HG03097 (cell line): ENCODE measurements at regions not wholly inside any gene's neighbourhood (a gene's known extent, or its start where the extent isn't known, plus 50 kb on each side); places are given as distances from the start of the nearest gene placed in this dataset.

Experiments
- ATAC-seq: cut with Tn5 transposase; IDR thresholded peaks from one replicate; pipeline ENCODE4 v1.9.1; 2021; ENCODE audit not compliant: unreplicated experiment, low FRiP score

- ATAC-seq: no peak
Observed at GRCh38 chr16:79658301-79659033, 57.9 kb upstream of the MAF start.

DNA sequence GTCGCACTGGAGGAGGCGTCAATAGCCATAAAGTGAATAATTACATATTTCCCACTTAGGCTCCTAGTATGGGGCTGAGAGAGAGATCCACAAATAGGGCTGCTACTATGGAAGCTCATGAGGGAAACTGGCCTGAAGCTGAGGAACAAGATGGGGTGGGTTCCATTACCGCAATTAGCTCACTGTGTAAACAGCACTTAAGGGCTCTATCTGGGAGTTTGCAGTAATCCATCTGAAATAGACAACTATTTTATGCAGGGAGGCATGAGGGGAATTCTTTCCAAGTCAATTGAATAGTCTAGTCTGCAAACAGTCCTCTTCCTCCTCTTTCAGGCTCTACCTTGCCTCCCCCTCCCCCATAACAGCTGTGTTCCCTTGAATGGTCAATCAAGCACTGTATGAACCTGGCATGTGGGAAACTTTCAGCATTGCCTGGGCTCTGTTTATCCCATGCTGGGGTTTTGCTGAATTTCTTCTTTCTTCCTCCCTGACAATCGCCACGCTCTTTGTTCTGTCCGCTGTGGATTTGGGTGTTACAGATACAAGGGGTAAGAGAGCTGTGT is 56.1 kb upstream of the MAF start:
- no peak for ATAC-seq

DNA sequence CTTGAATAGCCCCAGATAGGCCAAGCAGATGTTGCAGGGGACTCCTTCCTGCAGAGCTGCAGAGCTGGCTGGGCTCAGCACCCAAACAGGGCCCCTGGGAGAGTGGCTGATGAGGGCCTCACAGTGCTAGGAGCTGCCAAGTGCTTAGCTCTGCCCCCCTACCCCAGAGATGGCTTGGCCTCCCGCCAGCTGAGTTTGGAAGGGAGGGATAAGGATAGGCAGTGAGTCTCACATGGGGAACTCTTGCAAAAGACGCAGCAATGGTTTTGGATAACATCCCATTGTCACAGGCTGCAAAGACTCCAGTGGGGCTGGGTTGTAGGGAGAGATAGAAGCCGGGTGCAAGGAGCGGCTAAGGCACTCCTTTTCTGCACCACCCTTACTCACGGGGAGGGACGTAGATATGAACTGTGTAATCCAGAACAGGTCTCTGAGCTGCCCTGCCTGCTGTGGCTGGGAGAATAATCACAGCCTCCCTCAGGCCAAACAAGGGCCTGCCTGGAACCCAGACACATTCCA is 52.9 kb upstream of the MAF start:
- no peak for ATAC-seq

DNA sequence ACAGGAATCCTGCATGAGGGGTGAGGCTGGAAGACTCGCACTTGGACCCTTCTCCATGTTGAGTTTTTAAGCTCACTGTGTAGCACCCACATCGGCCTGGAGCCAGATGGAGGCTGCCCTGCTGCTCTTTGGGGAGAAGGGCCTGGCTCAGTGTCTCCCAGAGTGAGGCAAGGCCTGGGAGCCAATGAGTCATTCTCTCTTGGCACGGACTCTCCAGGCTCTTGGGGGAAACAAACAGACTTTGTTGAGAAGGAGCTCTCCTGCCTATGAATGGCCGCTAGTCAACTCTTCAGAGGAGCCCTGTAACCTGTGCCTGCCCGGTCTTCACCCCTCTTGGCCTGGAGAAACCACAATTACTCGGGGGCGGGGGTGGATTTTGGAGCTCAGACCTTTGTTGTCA is 50.8 kb upstream of the MAF start:
- ATAC-seq: no peak
